HepG2 (cell line): ENCODE measurements at regions not wholly inside any gene's neighbourhood (a gene's known extent, or its start where the extent isn't known, plus 50 kb on each side); places are given as distances from the start of the nearest gene placed in this dataset.

Experiments used
- ATAC-seq: fragments of 200-7000 bp; cut with Tn5 transposase; 3 replicates; pipeline ENCODE4 v1.9.1; 2020; ENCODE audit warnings: mild to moderate bottlenecking, moderate library complexity
- BruUV-seq: library from RNA; stranded (reverse); fragments of 400-500 nt; replicated peaks from 2 replicates; lab custom pipeline; 2021; lab: Mats Ljungman, UMichigan
- CTCF ChIA-PET: fragments of 300-600 bp; formaldehyde crosslinking; extraction: SDS; loops from one replicate; lab custom pipeline; 2021; ENCODE audit warnings: low total read pairs, inconsistent platforms, low intra/inter-chr PET ratio; lab: Yijun Ruan, JAX
- POLR2A ChIA-PET: fragments of 350-600 bp; sonication (Branson Sonifier 250); formaldehyde crosslinking; loops from one replicate; lab custom pipeline; 2020; ENCODE audit warnings: antibody characterized with exemption, inconsistent platforms; lab: Yijun Ruan, JAX
- DNase-seq: peaks from one replicate; pipeline ENCODE4 v3.0.0-alpha.2; 2015; ENCODE audit warnings: low spot score
- FAIRE-seq: peaks from 3 replicates; lab custom pipeline; 2011; peaks lifted over from hg19 to GRCh38; lab: Jason Lieb, UNC
- H2AFZ ChIP-seq: one replicate; pipeline ENCODE4 v1.6.1; 2011; ENCODE audit warnings: low read length, inconsistent platforms
- H3K27ac ChIP-seq: fragments of 300-600 bp; 3 replicates; pipeline ENCODE4 v1.8.0; 2011; ENCODE audit warnings: mixed run types, mild to moderate bottlenecking, mixed read lengths, low read length, inconsistent platforms; ENCODE audit not compliant: insufficient read depth; ENCODE audit errors: extremely low read length
- H3K27me3 ChIP-seq, 2 experiments: fragments of 200-600 bp in 1 of 2; 2 replicates in 1 of 2; 3 replicates in 1 of 2; pipeline versions ENCODE4 v1.6.0 to v1.8.0; 2011; ENCODE audit warnings: low read length in 2 of 2, mild to moderate bottlenecking in 2 of 2, moderate library complexity in 2 of 2, inconsistent platforms in 1 of 2; ENCODE audit not compliant: insufficient read depth in 2 of 2, control insufficient read depth in 1 of 2
- H3K36me3 ChIP-seq, 2 experiments: fragments of 200-600 bp in 1 of 2; replicated peaks in 1 of 2; 2 replicates in 1 of 2; 3 replicates in 1 of 2; pipeline versions ENCODE4 v1.5.1 to v1.8.0; 2011; ENCODE audit warnings: low read length in 2 of 2, inconsistent platforms in 1 of 2; ENCODE audit not compliant: insufficient read depth in 2 of 2, control insufficient read depth in 1 of 2
- H3K4me1 ChIP-seq: 2 replicates; pipeline ENCODE4 v1.5.1; 2012; ENCODE audit warnings: low read length, inconsistent platforms; ENCODE audit not compliant: insufficient read depth
- H3K4me2 ChIP-seq: 2 replicates; pipeline ENCODE4 v1.6.0; 2011; ENCODE audit warnings: low read depth, low read length, inconsistent platforms
- H3K4me3 ChIP-seq, 3 experiments: fragments of 200-600 bp in 1 of 3; sonication (generic), shearing (Covaris generic) in 1 of 3; replicated peaks in 1 of 3; 2 replicates each; pipeline ENCODE4 v1.5.1; 2011 to 2016; ENCODE audit warnings: low read length in 3 of 3, inconsistent platforms in 2 of 3, low read depth in 2 of 3, mild to moderate bottlenecking in 2 of 3, control low read depth in 1 of 3, mixed read lengths in 1 of 3; ENCODE audit not compliant: insufficient read depth in 1 of 3
- H3K79me2 ChIP-seq: one replicate; pipeline ENCODE4 v1.6.1; 2011; ENCODE audit warnings: low read length, inconsistent platforms; ENCODE audit not compliant: insufficient read depth
- H3K9ac ChIP-seq: 2 replicates; pipeline ENCODE4 v1.6.0; 2011; ENCODE audit warnings: mild to moderate bottlenecking, low read depth, low read length, inconsistent platforms; ENCODE audit not compliant: insufficient read depth
- H3K9me3 ChIP-seq: 2 replicates; pipeline ENCODE4 v1.5.1; 2012; ENCODE audit warnings: mild to moderate bottlenecking, low read length
- H4K20me1 ChIP-seq: 2 replicates; pipeline ENCODE4 v1.6.0; 2011; ENCODE audit warnings: inconsistent platforms, mild to moderate bottlenecking, low read length, moderate library complexity; ENCODE audit not compliant: insufficient read depth
- AGO2 ChIP-seq: fragments of 200-400 bp; formaldehyde crosslinking; optimal IDR thresholded peaks from 2 replicates; pipeline ENCODE3; 2017; ENCODE audit warnings: mild to moderate bottlenecking, low read depth, low read length, moderate library complexity
- CEBPB ChIP-seq: IDR thresholded peaks from 2 replicates; pipeline ENCODE4 v1.6.1; 2011; ENCODE audit warnings: low read depth, low read length, improper control_type of control experiment, borderline replicate concordance
- NCOR1 ChIP-seq: fragments of 200-600 bp; sonication (generic); IDR thresholded peaks from 2 replicates; pipeline ENCODE4 v1.7.0; 2017; ENCODE audit warnings: antibody characterized with exemption, low read length, borderline replicate concordance
- WGBS: methylation state at CpG from one replicate; pipeline ENCODE4 v1.1.6; 2017; ENCODE audit warnings: low lambda C conversion rate; 5-methylcytosine and 5-hydroxymethylcytosine counted together
- in situ Hi-C: cut with HindIII; loops from 2 replicates; pipeline ENCODE4 v1.10.0; 2017; ENCODE audit warnings: low pct_unique_long_range_greater_than_20kb; ENCODE audit not compliant: extremely low pct_ligation_motif_present
- intact Hi-C: fragments of 100-400 bp; cut with micrococcal nuclease; formaldehyde crosslinking; loops from one replicate; pipeline ENCODE4 v1.10.0; 2022; ENCODE audit not compliant: unreplicated experiment
- TF ChIP-seq, protein P1 (sequence below): sonication (generic); formaldehyde crosslinking; IDR thresholded peaks from 2 replicates; pipeline ENCODE4 v1.4.0; 2020; ENCODE audit warnings: low read depth, missing genetic modification reagents
- TF ChIP-seq, protein P2 (sequence below): sonication (generic); formaldehyde crosslinking; conservative IDR thresholded peaks from 2 replicates; pipeline ENCODE4 v1.8.1; 2023; ENCODE audit warnings: missing genetic modification reagents
- TF ChIP-seq, protein P3 (sequence below): sonication (generic); formaldehyde crosslinking; IDR thresholded peaks from 2 replicates; pipeline ENCODE4 v1.4.0; 2020; ENCODE audit warnings: mild to moderate bottlenecking, missing genetic modification reagents

DNA sequence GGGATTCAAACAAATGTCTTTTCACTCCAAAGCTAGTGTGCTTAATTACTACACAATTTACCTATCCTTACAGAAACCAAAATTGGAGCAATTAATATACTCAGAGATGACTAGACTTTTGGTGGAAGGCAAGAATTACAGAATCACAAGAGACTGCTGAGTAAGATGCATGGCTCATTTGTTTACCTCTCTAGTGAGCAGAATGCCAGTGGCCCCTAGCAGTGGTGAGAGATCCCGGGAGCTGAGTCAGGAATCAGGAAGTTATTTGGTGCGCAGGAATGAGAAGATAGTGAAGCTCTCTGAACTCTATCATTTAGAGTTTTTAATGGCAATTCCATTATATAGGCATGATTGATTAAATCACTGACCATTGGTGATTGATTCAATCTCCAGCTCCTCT, 188.9 kb upstream of the SESN3 start:
- in situ Hi-C loops = no loop called here
- FAIRE-seq = no peak
- ChIA-PET CTCF (no interaction called here), POLR2A (no interaction called here)
- TF ChIP-seq, protein P1, sequence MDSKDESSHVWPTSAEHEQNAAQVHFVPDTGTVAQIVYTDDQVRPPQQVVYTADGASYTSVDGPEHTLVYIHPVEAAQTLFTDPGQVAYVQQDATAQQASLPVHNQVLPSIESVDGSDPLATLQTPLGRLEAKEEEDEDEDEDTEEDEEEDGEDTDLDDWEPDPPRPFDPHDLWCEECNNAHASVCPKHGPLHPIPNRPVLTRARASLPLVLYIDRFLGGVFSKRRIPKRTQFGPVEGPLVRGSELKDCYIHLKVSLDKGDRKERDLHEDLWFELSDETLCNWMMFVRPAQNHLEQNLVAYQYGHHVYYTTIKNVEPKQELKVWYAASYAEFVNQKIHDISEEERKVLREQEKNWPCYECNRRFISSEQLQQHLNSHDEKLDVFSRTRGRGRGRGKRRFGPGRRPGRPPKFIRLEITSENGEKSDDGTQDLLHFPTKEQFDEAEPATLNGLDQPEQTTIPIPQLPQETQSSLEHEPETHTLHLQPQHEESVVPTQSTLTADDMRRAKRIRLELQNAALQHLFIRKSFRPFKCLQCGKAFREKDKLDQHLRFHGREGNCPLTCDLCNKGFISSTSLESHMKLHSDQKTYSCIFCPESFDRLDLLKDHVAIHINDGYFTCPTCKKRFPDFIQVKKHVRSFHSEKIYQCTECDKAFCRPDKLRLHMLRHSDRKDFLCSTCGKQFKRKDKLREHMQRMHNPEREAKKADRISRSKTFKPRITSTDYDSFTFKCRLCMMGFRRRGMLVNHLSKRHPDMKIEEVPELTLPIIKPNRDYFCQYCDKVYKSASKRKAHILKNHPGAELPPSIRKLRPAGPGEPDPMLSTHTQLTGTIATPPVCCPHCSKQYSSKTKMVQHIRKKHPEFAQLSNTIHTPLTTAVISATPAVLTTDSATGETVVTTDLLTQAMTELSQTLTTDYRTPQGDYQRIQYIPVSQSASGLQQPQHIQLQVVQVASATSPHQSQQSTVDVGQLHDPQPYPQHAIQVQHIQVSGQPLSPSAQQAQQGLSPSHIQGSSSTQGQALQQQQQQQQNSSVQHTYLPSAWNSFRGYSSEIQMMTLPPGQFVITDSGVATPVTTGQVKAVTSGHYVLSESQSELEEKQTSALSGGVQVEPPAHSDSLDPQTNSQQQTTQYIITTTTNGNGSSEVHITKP = no peak
- TF ChIP-seq CEBPB (no peak), AGO2 (no peak), NCOR1 (no peak)
- TF ChIP-seq, protein P2, sequence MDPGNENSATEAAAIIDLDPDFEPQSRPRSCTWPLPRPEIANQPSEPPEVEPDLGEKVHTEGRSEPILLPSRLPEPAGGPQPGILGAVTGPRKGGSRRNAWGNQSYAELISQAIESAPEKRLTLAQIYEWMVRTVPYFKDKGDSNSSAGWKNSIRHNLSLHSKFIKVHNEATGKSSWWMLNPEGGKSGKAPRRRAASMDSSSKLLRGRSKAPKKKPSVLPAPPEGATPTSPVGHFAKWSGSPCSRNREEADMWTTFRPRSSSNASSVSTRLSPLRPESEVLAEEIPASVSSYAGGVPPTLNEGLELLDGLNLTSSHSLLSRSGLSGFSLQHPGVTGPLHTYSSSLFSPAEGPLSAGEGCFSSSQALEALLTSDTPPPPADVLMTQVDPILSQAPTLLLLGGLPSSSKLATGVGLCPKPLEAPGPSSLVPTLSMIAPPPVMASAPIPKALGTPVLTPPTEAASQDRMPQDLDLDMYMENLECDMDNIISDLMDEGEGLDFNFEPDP (CRISPR knock-in tag) = no peak
- TF ChIP-seq, protein P3, sequence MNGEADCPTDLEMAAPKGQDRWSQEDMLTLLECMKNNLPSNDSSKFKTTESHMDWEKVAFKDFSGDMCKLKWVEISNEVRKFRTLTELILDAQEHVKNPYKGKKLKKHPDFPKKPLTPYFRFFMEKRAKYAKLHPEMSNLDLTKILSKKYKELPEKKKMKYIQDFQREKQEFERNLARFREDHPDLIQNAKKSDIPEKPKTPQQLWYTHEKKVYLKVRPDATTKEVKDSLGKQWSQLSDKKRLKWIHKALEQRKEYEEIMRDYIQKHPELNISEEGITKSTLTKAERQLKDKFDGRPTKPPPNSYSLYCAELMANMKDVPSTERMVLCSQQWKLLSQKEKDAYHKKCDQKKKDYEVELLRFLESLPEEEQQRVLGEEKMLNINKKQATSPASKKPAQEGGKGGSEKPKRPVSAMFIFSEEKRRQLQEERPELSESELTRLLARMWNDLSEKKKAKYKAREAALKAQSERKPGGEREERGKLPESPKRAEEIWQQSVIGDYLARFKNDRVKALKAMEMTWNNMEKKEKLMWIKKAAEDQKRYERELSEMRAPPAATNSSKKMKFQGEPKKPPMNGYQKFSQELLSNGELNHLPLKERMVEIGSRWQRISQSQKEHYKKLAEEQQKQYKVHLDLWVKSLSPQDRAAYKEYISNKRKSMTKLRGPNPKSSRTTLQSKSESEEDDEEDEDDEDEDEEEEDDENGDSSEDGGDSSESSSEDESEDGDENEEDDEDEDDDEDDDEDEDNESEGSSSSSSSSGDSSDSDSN (CRISPR knock-in tag) = no peak
- no peak overlapping the region for H2AFZ ChIP-seq
- no peaks in the 10 kb centered on the region for H3K4me1 ChIP-seq
- H3K9me3 ChIP-seq = no peaks in the 10 kb centered on the region
- no peaks in the 10 kb centered on the region for H3K79me2 ChIP-seq
- H3K27ac ChIP-seq = no peak overlapping the region
- H3K4me2 ChIP-seq = no peak overlapping the region
- no peak overlapping the region for H3K9ac ChIP-seq
- 40% methylated on average over 2 of the region's 2 CpGs for WGBS
- H3K36me3 ChIP-seq = no peaks in the 10 kb centered on the region
- BruUV-seq = no TSS peak
- no peak for ATAC-seq
- peaks cover 0 to 1% of the 10 kb centered on the region in 2 experiments; a peak in 1 of 5 replicates for H3K27me3 ChIP-seq
- no peak for DNase-seq
- H3K4me3 ChIP-seq = no peak overlapping the region
- H4K20me1 ChIP-seq = no peaks in the 10 kb centered on the region
- intact Hi-C loops = no loop called here
